Activated T-cell treated with anti-CD3 and anti-CD28 coated beads, Interleukin-2, amount 50 U/mL, for 72 hours (primary cell): ENCODE measurements at regions not wholly inside any gene's neighbourhood (a gene's known extent, or its start where the extent isn't known, plus 50 kb on each side); places are given as distances from the start of the nearest gene placed in this dataset.

Experiments
- ATAC-seq, 2 donors: fragments of 150-1000 bp; cut with Tn5 transposase; replicated peaks in 1 of 2; 2 replicates each; pipeline ENCODE4 v1.10.0; 2021; ENCODE audit warnings: moderate library complexity in 2 of 2, mild to moderate bottlenecking in 1 of 2
- DNase-seq, 2 donors: peaks; one replicate each; pipeline ENCODE4 v3.0.0; 2021 to 2022; ENCODE audit warnings: mixed read lengths in 1 of 2
- H3K27ac Mint-ChIP-seq: one replicate; pipeline ENCODE4 v1.8.0; 2022; ENCODE audit warnings: mild to moderate bottlenecking, moderate library complexity, mixed read lengths
- H3K27me3 Mint-ChIP-seq: one replicate; pipeline ENCODE4 v1.8.0; 2022; ENCODE audit warnings: low read depth, mixed read lengths
- H3K36me3 Mint-ChIP-seq, 2 donors: one replicate each; pipeline ENCODE4 v1.8.0; 2022; ENCODE audit warnings: mixed read lengths in 2 of 2, mild to moderate bottlenecking in 1 of 2; ENCODE audit not compliant: insufficient read depth in 2 of 2
- H3K4me1 Mint-ChIP-seq: one replicate; pipeline ENCODE4 v1.8.0; 2022; ENCODE audit warnings: low read depth, mixed read lengths
- H3K4me3 Mint-ChIP-seq, 2 donors: one replicate each; pipeline ENCODE4 v1.8.0; 2022; ENCODE audit warnings: mild to moderate bottlenecking in 2 of 2, mixed read lengths in 2 of 2, moderate library complexity in 2 of 2
- H3K9me3 Mint-ChIP-seq, 2 donors: one replicate each; pipeline ENCODE4 v1.8.0; 2022; ENCODE audit warnings: mixed read lengths in 2 of 2

- DNase-seq: no peak
Measured at GRCh38 chr15:95459273-95459672, 871.2 kb upstream of the NR2F2 start.

GRCh38 chr15:95464509-95464908 is 866.0 kb upstream of the NR2F2 start:
- Mint-ChIP-seq H3K36me3 (peaks cover 0 to 1% of the 10 kb centered on the region in 2 donors), H3K27ac (no peak overlapping the region), H3K9me3 (no peaks in the 10 kb centered on the region), H3K27me3 (peaks cover 16% of the 10 kb centered on the region), H3K4me3 (no peak overlapping the region), H3K4me1 (no peaks in the 10 kb centered on the region)
- ATAC-seq (no peak), DNase-seq (no peak)

More at GRCh38 chr15:95459273-95459672, 871.2 kb upstream of the NR2F2 start:
- peaks cover 9% of the 10 kb centered on the region for H3K4me1 Mint-ChIP-seq
- no peak overlapping the region for H3K4me3 Mint-ChIP-seq
- peaks cover 35% of the 10 kb centered on the region for H3K27me3 Mint-ChIP-seq
- ATAC-seq: no peak
- H3K36me3 Mint-ChIP-seq: peaks cover 0 to 3% of the 10 kb centered on the region in 2 donors
- H3K9me3 Mint-ChIP-seq: peaks cover 2 to 3% of the 10 kb centered on the region in 2 donors
- H3K27ac Mint-ChIP-seq: no peak overlapping the region

- Mint-ChIP-seq H3K36me3 (no peaks in the 10 kb centered on the region), H3K4me1 (no peaks in the 10 kb centered on the region), H3K27me3 (peaks cover 6% of the 10 kb centered on the region), H3K9me3 (no peaks in the 10 kb centered on the region), H3K4me3 (no peak overlapping the region), H3K27ac (no peak overlapping the region)
- no peak for ATAC-seq
- no peak for DNase-seq
Measured at GRCh38 chr15:95468820-95469219, 861.7 kb upstream of the NR2F2 start.

GRCh38 chr15:95469496-95470000 is 861.0 kb upstream of the NR2F2 start:
- H3K4me1 Mint-ChIP-seq: no peaks in the 10 kb centered on the region

GRCh38 chr15:95470529-95470928 is 860.0 kb upstream of the NR2F2 start:
- ATAC-seq: no peak
- no peak overlapping the region for H3K27ac Mint-ChIP-seq
- peaks cover 6% of the 10 kb centered on the region for H3K27me3 Mint-ChIP-seq
- DNase-seq: no peak
- H3K4me1 Mint-ChIP-seq: no peaks in the 10 kb centered on the region
- H3K9me3 Mint-ChIP-seq: no peaks in the 10 kb centered on the region
- no peaks in the 10 kb centered on the region for H3K36me3 Mint-ChIP-seq
- H3K4me3 Mint-ChIP-seq: no peak overlapping the region

More at GRCh38 chr15:95469496-95470000, 861.0 kb upstream of the NR2F2 start:
- Mint-ChIP-seq H3K27ac (no peak overlapping the region), H3K4me3 (no peak overlapping the region), H3K27me3 (peaks cover 6% of the 10 kb centered on the region), H3K36me3 (no peaks in the 10 kb centered on the region), H3K9me3 (no peaks in the 10 kb centered on the region)
- ATAC-seq (no peak), DNase-seq (no peak)

GRCh38 chr15:95470997-95471689 is 859.4 kb upstream of the NR2F2 start:
- ATAC-seq (no peak), DNase-seq (no peak)
- Mint-ChIP-seq H3K4me1 (no peaks in the 10 kb centered on the region), H3K4me3 (no peak overlapping the region), H3K27me3 (peaks cover 6% of the 10 kb centered on the region), H3K9me3 (no peaks in the 10 kb centered on the region), H3K27ac (no peak overlapping the region), H3K36me3 (no peaks in the 10 kb centered on the region)

GRCh38 chr15:95471690-95472086 is 858.8 kb upstream of the NR2F2 start:
- no peak for ATAC-seq
- Mint-ChIP-seq H3K4me3 (no peak overlapping the region), H3K27ac (no peak overlapping the region)

GRCh38 chr15:95475067-95475466 is 855.4 kb upstream of the NR2F2 start:
- H3K36me3 Mint-ChIP-seq: no peaks in the 10 kb centered on the region

More at GRCh38 chr15:95471690-95472086, 858.8 kb upstream of the NR2F2 start:
- Mint-ChIP-seq H3K4me1 (no peaks in the 10 kb centered on the region), H3K27me3 (peaks cover 6% of the 10 kb centered on the region), H3K9me3 (no peaks in the 10 kb centered on the region), H3K36me3 (no peaks in the 10 kb centered on the region)
- DNase-seq: no peak

GRCh38 chr15:95479308-95479707 is 851.2 kb upstream of the NR2F2 start:
- no peak overlapping the region for H3K4me3 Mint-ChIP-seq
- no peak for DNase-seq
- peaks cover 2 to 3% of the 10 kb centered on the region in 2 donors for H3K9me3 Mint-ChIP-seq
- H3K36me3 Mint-ChIP-seq: no peaks in the 10 kb centered on the region
- H3K4me1 Mint-ChIP-seq: no peaks in the 10 kb centered on the region
- no peak overlapping the region for H3K27ac Mint-ChIP-seq
- no peaks in the 10 kb centered on the region for H3K27me3 Mint-ChIP-seq
- ATAC-seq: no peak

More at GRCh38 chr15:95475067-95475466, 855.4 kb upstream of the NR2F2 start:
- DNase-seq (no peak), ATAC-seq (no peak)
- H3K4me3 Mint-ChIP-seq: no peak overlapping the region
- H3K4me1 Mint-ChIP-seq: no peaks in the 10 kb centered on the region
- H3K27ac Mint-ChIP-seq: no peak overlapping the region
- peaks cover 6% of the 10 kb centered on the region for H3K27me3 Mint-ChIP-seq
- no peaks in the 10 kb centered on the region for H3K9me3 Mint-ChIP-seq

- DNase-seq (no peak), ATAC-seq (no peak)
- Mint-ChIP-seq H3K27ac (no peak overlapping the region), H3K4me3 (no peak overlapping the region), H3K9me3 (peaks cover 7 to 11% of the 10 kb centered on the region in 2 donors), H3K27me3 (no peaks in the 10 kb centered on the region), H3K4me1 (peaks cover 4% of the 10 kb centered on the region), H3K36me3 (peaks cover 0 to 1% of the 10 kb centered on the region in 2 donors)
Measured at GRCh38 chr15:95485367-95485766, 845.1 kb upstream of the NR2F2 start.

- peaks cover 4% of the 10 kb centered on the region for H3K4me1 Mint-ChIP-seq
- ATAC-seq: no peak
- peaks cover 7 to 11% of the 10 kb centered on the region in 2 donors for H3K9me3 Mint-ChIP-seq
- DNase-seq: no peak
- peaks cover 6% of the 10 kb centered on the region for H3K27me3 Mint-ChIP-seq
- H3K4me3 Mint-ChIP-seq: no peak overlapping the region
- H3K27ac Mint-ChIP-seq: no peak overlapping the region
- peaks cover 0 to 1% of the 10 kb centered on the region in 2 donors for H3K36me3 Mint-ChIP-seq
Measured at GRCh38 chr15:95486224-95486623, 844.3 kb upstream of the NR2F2 start.

- H3K4me1 Mint-ChIP-seq: peaks cover 4% of the 10 kb centered on the region
- DNase-seq: no peak
- no peak overlapping the region for H3K27ac Mint-ChIP-seq
- H3K27me3 Mint-ChIP-seq: peaks cover 20% of the 10 kb centered on the region
- no peak overlapping the region for H3K4me3 Mint-ChIP-seq
- peaks cover 5 to 10% of the 10 kb centered on the region in 2 donors for H3K9me3 Mint-ChIP-seq
- peaks cover 0 to 1% of the 10 kb centered on the region in 2 donors for H3K36me3 Mint-ChIP-seq
- no peak for ATAC-seq
Measured at GRCh38 chr15:95489103-95489502, 841.4 kb upstream of the NR2F2 start.

GRCh38 chr15:95492388-95493070 is 838.0 kb upstream of the NR2F2 start:
- no peak for ATAC-seq
- DNase-seq: no peak
- Mint-ChIP-seq H3K9me3 (no peaks in the 10 kb centered on the region), H3K27ac (no peak overlapping the region), H3K36me3 (no peaks in the 10 kb centered on the region), H3K27me3 (peaks cover 32% of the 10 kb centered on the region), H3K4me3 (no peak overlapping the region), H3K4me1 (no peaks in the 10 kb centered on the region)
